Neutrophil (primary cell): ENCODE measurements at regions not wholly inside any gene's neighbourhood (a gene's known extent, or its start where the extent isn't known, plus 50 kb on each side); places are given as distances from the start of the nearest gene placed in this dataset.

Experiments
- H3K27ac ChIP-seq: fragments of 200-600 bp; sonication (generic); 2 replicates; pipeline ENCODE4 v1.5.1; 2016; ENCODE audit warnings: mild to moderate bottlenecking, moderate library complexity
- H3K27me3 ChIP-seq: fragments of 200-600 bp; sonication (generic); 2 replicates; pipeline ENCODE4 v1.6.0; 2016; ENCODE audit warnings: mild to moderate bottlenecking
- H3K36me3 ChIP-seq: fragments of 200-600 bp; sonication (generic); 2 replicates; pipeline ENCODE4 v1.5.1; 2017
- H3K4me1 ChIP-seq, 2 experiments: fragments of 200-600 bp in 1 of 2; sonication (generic) in 1 of 2; 1 replicate in 1 of 2; 2 replicates in 1 of 2; pipeline versions ENCODE4 v1.5.1 to v1.6.1; 2013 to 2016; ENCODE audit warnings: low read depth in 1 of 2, low read length in 1 of 2, mild to moderate bottlenecking in 1 of 2, moderate library complexity in 1 of 2; ENCODE audit not compliant: control insufficient read depth in 1 of 2, insufficient read depth in 1 of 2
- H3K4me3 ChIP-seq, 2 experiments: fragments of 200-600 bp in 1 of 2; sonication (generic) in 1 of 2; 1 replicate in 1 of 2; 2 replicates in 1 of 2; pipeline ENCODE4 v1.5.1; 2013 to 2016; ENCODE audit warnings: low read depth in 1 of 2, low read length in 1 of 2, mild to moderate bottlenecking in 1 of 2, moderate library complexity in 1 of 2
- H3K9me3 ChIP-seq: fragments of 200-600 bp; sonication (generic); 2 replicates; pipeline ENCODE4 v1.5.1; 2016
- CTCF ChIP-seq: fragments of 200-600 bp; sonication (generic); IDR thresholded peaks from 2 replicates; pipeline ENCODE4 v1.5.1; 2016; ENCODE audit warnings: antibody characterized with exemption

DNA sequence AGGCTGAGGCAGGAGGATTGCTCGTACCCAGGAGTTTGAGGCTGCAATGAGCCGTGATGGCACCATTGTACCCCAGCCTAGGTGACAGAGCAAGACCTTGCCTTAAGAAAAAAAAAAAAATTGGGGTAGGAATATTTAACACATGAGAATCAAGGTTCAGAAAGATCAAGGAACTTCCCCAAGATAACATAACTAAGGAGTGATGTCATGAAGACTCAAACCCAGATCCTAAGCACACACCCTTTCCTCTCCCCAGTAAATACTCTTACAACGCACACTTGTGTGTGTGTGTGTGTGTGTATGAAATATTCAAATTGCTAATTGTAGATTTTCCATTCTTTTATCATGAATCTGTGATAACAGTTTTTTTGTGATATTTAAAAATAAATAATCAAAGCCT lies 90.6 kb upstream of the NUDT4 start:
- TF ChIP-seq CTCF = no peak
- no peaks in the 10 kb centered on the region for H3K9me3 ChIP-seq
- H3K27ac ChIP-seq = no peak overlapping the region
- no peaks in the 10 kb centered on the region for H3K4me1 ChIP-seq
- H3K36me3 ChIP-seq = no peaks in the 10 kb centered on the region
- H3K4me3 ChIP-seq = no peak overlapping the region
- no peaks in the 10 kb centered on the region for H3K27me3 ChIP-seq

DNA sequence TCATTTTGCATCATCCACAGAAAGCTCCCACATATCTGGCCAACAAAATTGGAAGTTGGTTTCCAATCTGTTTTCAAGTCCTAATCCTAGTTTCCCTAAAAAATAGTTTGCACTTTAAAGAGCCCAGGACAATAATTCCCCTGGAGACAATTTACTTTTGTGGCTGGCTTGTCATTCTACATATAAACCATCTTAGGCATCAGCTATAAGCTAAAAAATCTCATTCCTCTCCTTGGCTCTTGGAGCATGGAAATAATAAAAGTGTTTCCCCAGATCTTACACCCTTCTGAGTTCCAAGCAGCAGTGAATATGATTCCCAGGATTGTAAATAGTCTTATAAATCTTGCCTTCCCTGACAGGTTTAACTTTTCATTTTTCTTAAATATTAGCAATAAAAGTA lies 89.1 kb upstream of the NUDT4 start:
- no peaks in the 10 kb centered on the region for H3K27me3 ChIP-seq
- no peaks in the 10 kb centered on the region for H3K4me1 ChIP-seq
- H3K9me3 ChIP-seq = no peaks in the 10 kb centered on the region
- no peaks in the 10 kb centered on the region for H3K36me3 ChIP-seq
- no peak overlapping the region for H3K27ac ChIP-seq
- H3K4me3 ChIP-seq = no peak overlapping the region
- TF ChIP-seq CTCF = no peak

DNA sequence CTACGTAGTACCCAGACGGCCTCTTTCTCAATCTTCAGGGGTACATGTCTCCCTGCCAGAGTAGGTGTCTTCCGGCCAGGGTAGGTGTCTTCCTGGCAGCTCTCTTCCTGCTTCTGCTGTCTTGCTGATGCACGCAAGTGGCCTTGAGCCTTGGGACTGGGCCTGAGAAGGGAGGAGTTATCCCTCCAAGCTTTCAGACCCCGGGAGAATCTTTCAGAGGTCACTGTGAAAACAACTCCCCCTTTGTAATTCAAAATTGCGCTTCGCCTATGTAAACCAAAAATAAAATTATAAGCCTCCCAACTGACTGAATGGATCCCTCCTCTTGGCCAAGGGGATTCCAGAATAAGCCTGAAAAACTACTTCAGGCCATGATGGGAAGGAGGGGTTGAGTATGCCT lies 87.3 kb upstream of the NUDT4 start:
- Histone ChIP-seq H3K9me3 (no peaks in the 10 kb centered on the region), H3K36me3 (no peaks in the 10 kb centered on the region), H3K4me3 (no peak overlapping the region), H3K4me1 (no peaks in the 10 kb centered on the region), H3K27me3 (no peaks in the 10 kb centered on the region), H3K27ac (no peak overlapping the region)
- TF ChIP-seq CTCF = no peak

DNA sequence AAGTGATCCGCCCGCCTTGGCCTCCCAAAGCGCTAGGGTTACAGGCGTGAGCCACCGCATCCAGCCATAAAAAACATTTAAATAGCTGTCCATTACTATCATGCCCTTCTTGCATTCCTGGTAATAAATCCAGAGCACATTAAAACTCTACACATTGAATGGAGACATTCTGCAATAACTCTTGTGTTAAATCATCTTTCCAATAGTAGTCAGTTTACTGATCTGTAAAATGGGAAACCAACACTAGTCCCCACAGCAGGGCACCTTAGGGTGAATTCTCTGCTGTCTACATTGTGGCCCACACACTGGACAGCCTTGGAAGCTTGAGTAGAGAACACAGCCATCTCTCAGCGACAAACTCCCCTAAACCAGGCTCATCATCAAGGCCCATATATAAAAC lies 85.5 kb upstream of the NUDT4 start:
- TF ChIP-seq CTCF = no peak
- Histone ChIP-seq H3K4me3 (no peak overlapping the region), H3K9me3 (no peaks in the 10 kb centered on the region), H3K4me1 (no peaks in the 10 kb centered on the region), H3K36me3 (no peaks in the 10 kb centered on the region), H3K27ac (no peak overlapping the region), H3K27me3 (no peaks in the 10 kb centered on the region)

DNA sequence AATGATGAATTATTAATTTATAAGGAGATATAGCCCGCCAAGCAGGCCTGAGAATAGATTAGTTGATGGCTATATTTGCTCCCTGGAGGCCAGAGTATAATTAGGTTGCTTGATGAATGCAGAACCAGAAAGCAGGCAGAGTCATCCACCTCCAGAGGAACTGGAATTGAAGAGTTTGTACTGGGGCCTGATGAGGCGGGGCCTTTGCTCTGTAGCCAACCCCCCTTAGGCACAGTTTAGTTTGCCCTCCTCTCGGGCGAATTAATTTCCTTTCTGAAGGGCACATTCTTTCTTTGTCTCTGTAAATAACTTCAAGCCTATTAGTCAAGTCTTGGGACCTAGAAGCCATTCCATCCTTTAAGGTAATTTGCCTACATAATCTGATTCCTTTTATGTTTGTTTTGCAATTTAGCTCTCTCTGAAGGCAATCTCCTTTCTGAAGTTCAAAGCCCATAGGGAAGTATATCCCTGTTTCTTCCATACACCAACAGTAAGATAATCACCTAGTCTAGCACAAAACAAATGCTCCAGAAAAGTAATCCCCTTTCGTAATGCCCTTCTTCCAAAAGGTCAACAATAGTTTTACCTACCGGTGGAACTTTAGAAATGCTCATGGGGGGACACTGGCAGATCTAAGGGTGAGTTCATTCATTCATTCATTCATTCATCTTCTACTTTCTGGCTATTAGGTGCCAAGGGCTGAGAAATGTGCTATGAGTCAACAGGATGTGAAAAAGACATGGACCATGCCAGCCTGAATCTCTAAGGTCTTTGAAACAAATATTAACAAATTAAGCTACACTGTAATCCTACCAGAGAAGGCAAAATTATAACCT lies 84.8 kb upstream of the NUDT4 start:
- Histone ChIP-seq H3K4me3 (no peak overlapping the region), H3K27ac (no peak overlapping the region), H3K4me1 (no peaks in the 10 kb centered on the region), H3K27me3 (no peaks in the 10 kb centered on the region), H3K9me3 (no peaks in the 10 kb centered on the region), H3K36me3 (no peaks in the 10 kb centered on the region)
- TF ChIP-seq CTCF = no peak
